ENCODE measurements at regions not wholly inside any gene's neighbourhood (a gene's known extent, or its start where the extent isn't known, plus 50 kb on each side); places are given as distances from the start of the nearest gene placed in this dataset.

- Histone ChIP-seq H3K4me3 (ENCODE audit: insufficient read depth, low read depth, low read length) (no peak overlapping the region), H4K8ac (ENCODE audit: low read depth in 2 of 2, low read length in 2 of 2) (no peak overlapping the region), H3K14ac (replicated peaks; ENCODE audit: low read depth, low read length) (no peak overlapping the region), H4K91ac (ENCODE audit: insufficient read depth, low read depth, low read length) (no peak overlapping the region), H3K18ac (ENCODE audit: low read depth, low read length) (no peak overlapping the region), H3K36me3 (ENCODE audit: control insufficient read depth, insufficient read depth, low read length) (no peaks in the 10 kb centered on the region), H2AK5ac (ENCODE audit: low read depth, low read length) (no peak overlapping the region), H3K56ac (ENCODE audit: extremely low read depth, insufficient read depth, low read length) (no peak overlapping the region), H2BK5ac (ENCODE audit: low read depth, low read length, poor library complexity, severe bottlenecking) (no peak overlapping the region), H3K9ac (ENCODE audit: low read depth, low read length) (no peak overlapping the region), H4K5ac (ENCODE audit: low read depth, low read length) (no peak overlapping the region), H2BK15ac (ENCODE audit: low read depth, low read length) (no peak overlapping the region), H3K9me3 (ENCODE audit: control insufficient read depth, insufficient read depth, low read length) (no peaks in the 10 kb centered on the region), H2AK9ac (replicated peaks; ENCODE audit: low read depth, low read length, poor library complexity) (no peak overlapping the region), H3K9me1 (ENCODE audit: insufficient read depth, low read length) (no peaks in the 10 kb centered on the region), H3K79me1 (ENCODE audit: low read depth in 1 of 2, low read length in 2 of 2) (no peaks in the 10 kb centered on the region), H3K4me1 (ENCODE audit: control insufficient read depth, insufficient read depth, low read length) (no peaks in the 10 kb centered on the region), H3K4me2 (ENCODE audit: low read depth, low read length) (no peak overlapping the region), H2BK20ac (ENCODE audit: low read depth, low read length) (no peak overlapping the region), H2AFZ (replicated peaks; ENCODE audit: low read length, poor library complexity) (no peak overlapping the region), H3K23ac (ENCODE audit: low read depth, low read length) (no peak overlapping the region), H3K27me3 (ENCODE audit: control insufficient read depth, insufficient read depth, low read length) (peaks cover 6% of the 10 kb centered on the region), H3K4ac (ENCODE audit: low read depth, low read length) (no peak overlapping the region), H3K27ac (ENCODE audit: insufficient read depth, low read length) (no peak overlapping the region), H4K20me1 (ENCODE audit: insufficient read depth, low read length) (no peaks in the 10 kb centered on the region), H2BK120ac (ENCODE audit: low read depth, low read length) (no peak overlapping the region)
- in situ Hi-C loops (cut with MboI; ENCODE audit: low sequenced_read_pairs) (no loop called here), intact Hi-C loops (cut with micrococcal nuclease) (no loop called here), dilution Hi-C loops (cut with HindIII; ENCODE audit: low sequenced_read_pairs, unreplicated experiment) (no loop called here)
- POLR2A ChIA-PET (ENCODE audit: unreplicated experiment), result no interaction called here
- no peak for TF ChIP-seq CHD1 (IDR thresholded peaks at IDR 0.05; ENCODE audit: low read depth, low read length)
- no peak for TF ChIP-seq RFX5 (IDR thresholded peaks at IDR 0.05; ENCODE audit: low read depth, low read length)
- TF ChIP-seq, protein P1, sequence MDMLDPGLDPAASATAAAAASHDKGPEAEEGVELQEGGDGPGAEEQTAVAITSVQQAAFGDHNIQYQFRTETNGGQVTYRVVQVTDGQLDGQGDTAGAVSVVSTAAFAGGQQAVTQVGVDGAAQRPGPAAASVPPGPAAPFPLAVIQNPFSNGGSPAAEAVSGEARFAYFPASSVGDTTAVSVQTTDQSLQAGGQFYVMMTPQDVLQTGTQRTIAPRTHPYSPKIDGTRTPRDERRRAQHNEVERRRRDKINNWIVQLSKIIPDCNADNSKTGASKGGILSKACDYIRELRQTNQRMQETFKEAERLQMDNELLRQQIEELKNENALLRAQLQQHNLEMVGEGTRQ (IDR thresholded peaks at IDR 0.05; ENCODE audit: low read depth, low read length), result no peak
- TF ChIP-seq SMC3 (IDR thresholded peaks at IDR 0.05; ENCODE audit: low read depth, low read length), result no peak
- no peak for TF ChIP-seq RAD21 (IDR thresholded peaks at IDR 0.05; ENCODE audit: low read length)
- TF ChIP-seq, protein P2, sequence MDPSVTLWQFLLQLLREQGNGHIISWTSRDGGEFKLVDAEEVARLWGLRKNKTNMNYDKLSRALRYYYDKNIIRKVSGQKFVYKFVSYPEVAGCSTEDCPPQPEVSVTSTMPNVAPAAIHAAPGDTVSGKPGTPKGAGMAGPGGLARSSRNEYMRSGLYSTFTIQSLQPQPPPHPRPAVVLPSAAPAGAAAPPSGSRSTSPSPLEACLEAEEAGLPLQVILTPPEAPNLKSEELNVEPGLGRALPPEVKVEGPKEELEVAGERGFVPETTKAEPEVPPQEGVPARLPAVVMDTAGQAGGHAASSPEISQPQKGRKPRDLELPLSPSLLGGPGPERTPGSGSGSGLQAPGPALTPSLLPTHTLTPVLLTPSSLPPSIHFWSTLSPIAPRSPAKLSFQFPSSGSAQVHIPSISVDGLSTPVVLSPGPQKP (IDR thresholded peaks at IDR 0.05; ENCODE audit: borderline replicate concordance, low read depth, low read length), result no peak
- no peak for TF ChIP-seq POLR2A (IDR thresholded peaks at IDR 0.05; ENCODE audit: low read depth, low read length)
- TF ChIP-seq FOS (IDR thresholded peaks at IDR 0.05; ENCODE audit: low read depth, low read length), result no peak
- no peak for TF ChIP-seq CEBPB (IDR thresholded peaks at IDR 0.05; ENCODE audit: low read depth, low read length)
- TF ChIP-seq RCOR1 (IDR thresholded peaks at IDR 0.05; ENCODE audit: insufficient replicate concordance, low read length), result no peak
- TF ChIP-seq, protein P3, sequence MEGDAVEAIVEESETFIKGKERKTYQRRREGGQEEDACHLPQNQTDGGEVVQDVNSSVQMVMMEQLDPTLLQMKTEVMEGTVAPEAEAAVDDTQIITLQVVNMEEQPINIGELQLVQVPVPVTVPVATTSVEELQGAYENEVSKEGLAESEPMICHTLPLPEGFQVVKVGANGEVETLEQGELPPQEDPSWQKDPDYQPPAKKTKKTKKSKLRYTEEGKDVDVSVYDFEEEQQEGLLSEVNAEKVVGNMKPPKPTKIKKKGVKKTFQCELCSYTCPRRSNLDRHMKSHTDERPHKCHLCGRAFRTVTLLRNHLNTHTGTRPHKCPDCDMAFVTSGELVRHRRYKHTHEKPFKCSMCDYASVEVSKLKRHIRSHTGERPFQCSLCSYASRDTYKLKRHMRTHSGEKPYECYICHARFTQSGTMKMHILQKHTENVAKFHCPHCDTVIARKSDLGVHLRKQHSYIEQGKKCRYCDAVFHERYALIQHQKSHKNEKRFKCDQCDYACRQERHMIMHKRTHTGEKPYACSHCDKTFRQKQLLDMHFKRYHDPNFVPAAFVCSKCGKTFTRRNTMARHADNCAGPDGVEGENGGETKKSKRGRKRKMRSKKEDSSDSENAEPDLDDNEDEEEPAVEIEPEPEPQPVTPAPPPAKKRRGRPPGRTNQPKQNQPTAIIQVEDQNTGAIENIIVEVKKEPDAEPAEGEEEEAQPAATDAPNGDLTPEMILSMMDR (conservative IDR thresholded peaks at IDR 0.05; ENCODE audit: low read depth, low read length), result no peak
- TF ChIP-seq MXI1 (IDR thresholded peaks at IDR 0.05; ENCODE audit: borderline replicate concordance, low read depth, low read length), result no peak
- no peak for TF ChIP-seq BHLHE40 (IDR thresholded peaks at IDR 0.05; ENCODE audit: low read depth, low read length)
- no peak for TF ChIP-seq NFE2L2 (IDR thresholded peaks at IDR 0.05; ENCODE audit: low read depth, low read length)
- TF ChIP-seq MAZ (IDR thresholded peaks at IDR 0.05; ENCODE audit: borderline replicate concordance, low read depth, low read length), result no peak
- TF ChIP-seq MAFK (IDR thresholded peaks at IDR 0.05; ENCODE audit: low read depth, low read length), result no peak
- CTCF ChIA-PET, result no interaction called here
- ATAC-seq (ENCODE audit: low read depth) (no peak), DNase-seq (no peak)
- WGBS, 2 experiments (ENCODE audit: extremely low coverage in 2 of 2, insufficient read length in 1 of 2), result no CpG with 5 or more reads among the region's 4 CpGs
- BruUV-seq (replicated peaks), result no TSS peak
Observed at GRCh38 chr17:72065556-72065955, 55.3 kb upstream of the SOX9 start.

Measured in IMR-90 (cell line).